GM23248 (cell line): ENCODE measurements at regions not wholly inside any gene's neighbourhood (a gene's known extent, or its start where the extent isn't known, plus 50 kb on each side); places are given as distances from the start of the nearest gene placed in this dataset.

Experiments
- EZH2 ChIP-seq: fragments of 200-600 bp; sonication (generic); IDR thresholded peaks from 2 replicates; pipeline ENCODE4 v1.6.1; 2018; ENCODE audit warnings: antibody characterized with exemption, mild to moderate bottlenecking; ENCODE audit not compliant: insufficient read depth, poor library complexity, severe bottlenecking
- EZH2phosphoT487 ChIP-seq: fragments of 200-600 bp; sonication (generic); IDR thresholded peaks from 2 replicates; pipeline ENCODE4 v1.6.1; 2018; ENCODE audit warnings: antibody characterized with exemption, moderate library complexity, mild to moderate bottlenecking, low read depth; ENCODE audit not compliant: insufficient read depth

DNA sequence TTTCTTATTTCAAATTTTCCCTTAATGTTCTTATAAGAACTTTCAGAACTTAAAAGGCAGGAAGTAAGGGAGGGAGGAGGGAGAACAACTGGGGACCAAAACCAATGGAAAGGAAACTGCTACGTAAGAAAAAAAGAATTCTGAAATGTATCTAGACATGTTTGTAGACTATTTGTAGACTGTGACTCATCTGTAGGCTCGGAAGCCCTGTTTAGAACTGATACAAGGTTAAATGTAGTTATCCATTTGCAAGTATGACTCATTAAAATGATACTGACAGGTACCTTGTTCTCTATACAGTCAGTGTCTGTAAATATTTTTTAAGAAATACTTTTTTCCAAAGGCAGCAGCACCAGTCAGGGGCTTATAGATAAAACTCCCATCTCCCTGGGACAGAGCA, 202.0 kb downstream of the DHX15 start:
- TF ChIP-seq EZH2 = no peak
- TF ChIP-seq EZH2phosphoT487 = no peak
